Left lung (tissue), 4 donors: ENCODE measurements at regions not wholly inside any gene's neighbourhood (a gene's known extent, or its start where the extent isn't known, plus 50 kb on each side); places are given as distances from the start of the nearest gene placed in this dataset.
"Not testable (repeated sequence)": the region's sequence is repeated elsewhere in the genome, so short reads cannot be mapped to it uniquely, and the experiment has no call there.

ENCODE experiments used
- ATAC-seq: fragments of 200-7000 bp; cut with Tn5 transposase; one replicate; pipeline ENCODE4 v1.9.1; 2020; ENCODE audit warnings: moderate library complexity
- DNase-seq, 4 donors: peaks; one replicate each; pipeline ENCODE4 v3.0.0-alpha.2; 2013 to 2020
- H3K27ac ChIP-seq, 2 donors: fragments of 200-600 bp; sonication (generic) in 1 of 2; one replicate each; pipeline versions ENCODE4 v1.5.0 to v1.8.0; 2020 to 2021
- H3K27me3 ChIP-seq, 2 donors: fragments of 200-600 bp; sonication (generic) in 1 of 2; one replicate each; pipeline versions ENCODE4 v1.5.0 to v1.8.0; 2020 to 2021
- H3K36me3 ChIP-seq, 2 donors: fragments of 200-600 bp; sonication (generic) in 1 of 2; one replicate each; pipeline versions ENCODE4 v1.5.0 to v1.8.0; 2020 to 2021
- H3K4me1 ChIP-seq, 2 donors: fragments of 200-600 bp; one replicate each; pipeline ENCODE4 v1.8.0; 2021
- H3K4me3 ChIP-seq, 2 donors: fragments of 200-600 bp; sonication (generic) in 1 of 2; one replicate each; pipeline versions ENCODE4 v1.5.0 to v1.8.0; 2020 to 2021; ENCODE audit warnings: mild to moderate bottlenecking in 1 of 2
- H3K9me3 ChIP-seq, 2 donors: fragments of 200-600 bp; sonication (generic) in 1 of 2; one replicate each; pipeline versions ENCODE4 v1.5.0 to v1.8.0; 2020 to 2021
- CTCF ChIP-seq, 2 donors: fragments of 200-600 bp; sonication (generic) in 1 of 2; IDR thresholded peaks; one replicate each; pipeline versions ENCODE4 v1.5.0 to v1.8.0; 2021; ENCODE audit warnings: antibody characterized with exemption in 2 of 2
- intact Hi-C, 2 donors: fragments of 100-400 bp; cut with DNase I; formaldehyde crosslinking; loops; one replicate each; pipeline versions ENCODE4 v1.11.2 to v1.14.2; 2022
- donor health status: DM: no; HTN: yes; CAD: no.
- donor health status: DM: no; HTN: no; CAD: no.

- DNase-seq, result no peak
- no peak overlapping the region for H3K27ac ChIP-seq
Measured at GRCh38 chr1:114251573-114251939, 97.9 kb upstream of the SYT6 start.

GRCh38 chr1:114250683-114251572 is 97.3 kb upstream of the SYT6 start:
- Histone ChIP-seq H3K27me3 (no peaks in the 10 kb centered on the region), H3K4me1 (no peaks in the 10 kb centered on the region), H3K27ac (no peak overlapping the region), H3K36me3 (no peaks in the 10 kb centered on the region), H3K9me3 (peaks cover 0 to 12% of the 10 kb centered on the region in 2 donors), H3K4me3 (no peak overlapping the region)
- no peak for TF ChIP-seq CTCF (IDR thresholded peaks at IDR 0.05)
- no peak for ATAC-seq
- intact Hi-C loops, result no loop called here
- DNase-seq, result no peak

More at GRCh38 chr1:114251573-114251939, 97.9 kb upstream of the SYT6 start:
- no peak for ATAC-seq
- intact Hi-C loops, result no loop called here
- no peak overlapping the region for H3K4me3 ChIP-seq
- H3K4me1 ChIP-seq, result no peaks in the 10 kb centered on the region
- H3K36me3 ChIP-seq, result no peaks in the 10 kb centered on the region
- no peak for TF ChIP-seq CTCF (IDR thresholded peaks at IDR 0.05)
- peaks cover 0 to 12% of the 10 kb centered on the region in 2 donors for H3K9me3 ChIP-seq
- no peaks in the 10 kb centered on the region for H3K27me3 ChIP-seq

GRCh38 chr1:114249691-114250090 is 96.0 kb upstream of the SYT6 start:
- Histone ChIP-seq H3K9me3 (peaks cover 0 to 4% of the 10 kb centered on the region in 2 donors), H3K27ac (no peak overlapping the region), H3K27me3 (no peaks in the 10 kb centered on the region), H3K36me3 (no peaks in the 10 kb centered on the region), H3K4me3 (no peak overlapping the region), H3K4me1 (no peaks in the 10 kb centered on the region)
- DNase-seq (no peak), ATAC-seq (no peak)
- no peak for TF ChIP-seq CTCF (IDR thresholded peaks at IDR 0.05)
- intact Hi-C loops, result no loop called here

DNA sequence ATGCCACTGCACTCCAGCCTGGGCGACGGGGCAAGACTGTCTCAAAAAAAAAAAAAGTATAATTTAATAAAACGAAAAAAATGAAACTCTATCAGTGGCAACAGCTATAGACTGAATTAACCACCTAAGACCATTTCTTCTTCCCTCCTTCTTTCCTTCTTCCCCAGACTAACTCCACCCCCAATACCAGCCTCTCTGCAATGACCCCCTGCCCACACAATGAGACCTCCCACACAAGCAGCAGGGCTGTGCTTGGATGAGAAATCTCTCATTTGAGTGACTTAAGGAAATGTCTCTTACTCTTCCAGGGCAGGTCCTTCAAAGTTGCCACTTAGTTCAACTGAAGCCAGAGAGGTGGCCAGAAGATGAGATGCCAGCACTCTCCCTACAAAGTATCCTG is 94.5 kb upstream of the SYT6 start:
- no peak for ATAC-seq
- Histone ChIP-seq H3K4me1 (no peaks in the 10 kb centered on the region), H3K9me3 (no peaks in the 10 kb centered on the region), H3K4me3 (no peak overlapping the region), H3K27ac (no peak overlapping the region), H3K27me3 (no peaks in the 10 kb centered on the region), H3K36me3 (no peaks in the 10 kb centered on the region)
- intact Hi-C loops, result no loop called here
- TF ChIP-seq CTCF (IDR thresholded peaks at IDR 0.05), result no peak
- DNase-seq, result no peak

DNA sequence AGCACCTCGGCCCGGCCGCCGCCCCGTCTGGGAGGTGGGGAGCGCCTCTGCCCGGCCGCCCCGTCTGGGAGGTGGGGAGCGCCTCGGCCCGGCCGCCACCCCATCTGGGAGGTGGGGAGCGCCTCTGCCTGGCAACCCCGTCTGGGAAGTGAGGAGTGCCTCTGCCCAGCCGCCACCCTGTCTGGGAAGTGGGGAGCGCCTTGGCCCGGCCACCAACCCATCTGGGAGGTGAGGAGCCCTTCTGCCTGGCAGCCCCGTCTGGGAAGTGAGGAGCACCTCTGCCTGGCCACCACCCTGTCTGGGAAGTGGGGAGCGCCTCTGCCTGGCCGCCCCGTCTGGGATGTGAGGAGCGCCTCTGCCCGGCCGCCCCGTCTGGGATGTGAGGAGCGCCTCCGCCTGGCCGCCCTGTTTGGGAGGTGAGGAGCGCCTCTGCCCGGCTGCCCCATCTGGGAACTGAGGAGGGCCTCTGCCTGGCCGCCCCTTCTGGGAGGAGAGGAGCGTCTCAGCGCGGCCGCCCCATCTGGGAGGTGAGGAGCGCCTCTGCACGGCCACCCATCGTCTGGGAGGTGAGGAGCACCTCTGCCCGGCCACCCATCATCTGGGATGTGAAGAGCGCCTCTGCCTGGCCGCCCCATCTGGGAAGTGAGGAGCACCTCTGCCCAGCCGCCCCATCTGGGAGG is 89.0 kb upstream of the SYT6 start:
- ATAC-seq, H3K4me1 ChIP-seq, H3K4me3 ChIP-seq, H3K9me3 ChIP-seq, H3K27me3 ChIP-seq, H3K36me3 ChIP-seq, H3K27ac ChIP-seq, intact Hi-C loops, DNase-seq: not testable (repeated sequence)
